H9 (cell line): ENCODE measurements at regions not wholly inside any gene's neighbourhood (a gene's known extent, or its start where the extent isn't known, plus 50 kb on each side); places are given as distances from the start of the nearest gene placed in this dataset.

Source experiments
- DNase-seq: peaks from one replicate; pipeline ENCODE4 v3.0.0-alpha.2; 2017
- H2AFZ ChIP-seq: one replicate; pipeline ENCODE4 v1.6.1; 2013; ENCODE audit warnings: mild to moderate bottlenecking, low read length, control low read depth, moderate library complexity
- H2AK5ac ChIP-seq: 2 replicates; pipeline ENCODE4 v1.6.1; 2013; ENCODE audit warnings: low read length, control low read depth, mixed read lengths; ENCODE audit not compliant: insufficient read length
- H2BK120ac ChIP-seq: one replicate; pipeline ENCODE4 v1.6.1; 2013; ENCODE audit warnings: low read depth, mild to moderate bottlenecking, low read length, control low read depth, inconsistent platforms; ENCODE audit not compliant: poor library complexity, severe bottlenecking
- H2BK12ac ChIP-seq: 2 replicates; pipeline ENCODE4 v1.6.1; 2013; ENCODE audit warnings: low read length, control low read depth, mixed read lengths, low read depth; ENCODE audit not compliant: insufficient read length
- H2BK15ac ChIP-seq: 2 replicates; pipeline ENCODE4 v1.6.1; 2013; ENCODE audit warnings: low read depth, low read length, control low read depth
- H2BK20ac ChIP-seq: one replicate; pipeline ENCODE4 v1.6.1; 2013; ENCODE audit warnings: low read depth, mild to moderate bottlenecking, low read length, control low read depth, inconsistent platforms; ENCODE audit not compliant: poor library complexity, severe bottlenecking
- H2BK5ac ChIP-seq: 2 replicates; pipeline ENCODE4 v1.6.1; 2013; ENCODE audit warnings: low read length, control low read depth, mixed read lengths; ENCODE audit not compliant: insufficient read length
- H3K14ac ChIP-seq: 2 replicates; pipeline ENCODE4 v1.6.1; 2013; ENCODE audit warnings: low read length, control low read depth; ENCODE audit not compliant: insufficient read depth
- H3K18ac ChIP-seq: 2 replicates; pipeline ENCODE4 v1.6.1; 2013; ENCODE audit warnings: low read depth, mild to moderate bottlenecking, mixed read lengths, low read length, control low read depth; ENCODE audit not compliant: insufficient read length
- H3K23ac ChIP-seq: 2 replicates; pipeline ENCODE4 v1.6.1; 2013; ENCODE audit warnings: low read length, control low read depth, mixed read lengths, low read depth; ENCODE audit not compliant: insufficient read length
- H3K23me2 ChIP-seq: 2 replicates; pipeline ENCODE4 v1.6.1; 2013; ENCODE audit warnings: low read depth, mild to moderate bottlenecking, mixed read lengths, low read length, control low read depth; ENCODE audit not compliant: insufficient read length, poor library complexity, severe bottlenecking
- H3K27ac ChIP-seq: 2 replicates; pipeline ENCODE4 v1.5.1; 2013; ENCODE audit warnings: low read length, control low read depth, mixed read lengths, low read depth; ENCODE audit not compliant: insufficient read length
- H3K27me3 ChIP-seq: 2 replicates; pipeline ENCODE4 v1.6.1; 2013; ENCODE audit warnings: low read length, control low read depth, inconsistent platforms; ENCODE audit not compliant: insufficient read depth
- H3K4ac ChIP-seq: 2 replicates; pipeline ENCODE4 v1.6.1; 2013; ENCODE audit warnings: low read depth, mild to moderate bottlenecking, control low read depth, inconsistent platforms, low read length, moderate library complexity
- H3K4me1 ChIP-seq: 2 replicates; pipeline ENCODE4 v1.6.1; 2013; ENCODE audit warnings: low read length, control low read depth, inconsistent platforms; ENCODE audit not compliant: insufficient read depth
- H3K4me2 ChIP-seq: 2 replicates; pipeline ENCODE4 v1.6.1; 2013; ENCODE audit warnings: low read length, control low read depth, mixed read lengths; ENCODE audit not compliant: insufficient read length, insufficient read depth
- H3K56ac ChIP-seq: 2 replicates; pipeline ENCODE4 v1.6.1; 2013; ENCODE audit warnings: low read depth, mild to moderate bottlenecking, mixed read lengths, low read length, control low read depth; ENCODE audit not compliant: insufficient read length
- H3K79me1 ChIP-seq: 2 replicates; pipeline ENCODE4 v1.6.1; 2013; ENCODE audit warnings: low read depth, mild to moderate bottlenecking, moderate library complexity, low read length, control low read depth, inconsistent platforms; ENCODE audit not compliant: insufficient read depth, poor library complexity, severe bottlenecking
- H3K79me2 ChIP-seq: 2 replicates; pipeline ENCODE4 v1.6.1; 2013; ENCODE audit warnings: low read length, control low read depth, inconsistent platforms; ENCODE audit not compliant: insufficient read depth
- H3K9ac ChIP-seq: 2 replicates; pipeline ENCODE4 v1.6.1; 2013; ENCODE audit warnings: low read length, control low read depth, mixed read lengths; ENCODE audit not compliant: insufficient read length; ENCODE audit errors: extremely low read depth
- H3K9me3 ChIP-seq: one replicate; pipeline ENCODE4 v1.6.1; 2013; ENCODE audit warnings: low read depth, low read length, inconsistent platforms; ENCODE audit not compliant: control insufficient read depth
- H3T11ph ChIP-seq: one replicate; pipeline ENCODE4 v1.6.1; 2013; ENCODE audit warnings: mild to moderate bottlenecking, low read length, control low read depth, inconsistent platforms
- H4K20me1 ChIP-seq: one replicate; pipeline ENCODE4 v1.6.1; 2013; ENCODE audit not compliant: control insufficient read depth, insufficient read length, insufficient read depth
- H4K5ac ChIP-seq: 2 replicates; pipeline ENCODE4 v1.6.1; 2013; ENCODE audit warnings: low read depth, mild to moderate bottlenecking, mixed read lengths, low read length, control low read depth; ENCODE audit not compliant: insufficient read length
- H4K8ac ChIP-seq: replicated peaks from 2 replicates; pipeline ENCODE4 v1.6.1; 2013; ENCODE audit warnings: low read length, control low read depth, mixed read lengths, low read depth; ENCODE audit not compliant: insufficient read length
- H4K91ac ChIP-seq: 2 replicates; pipeline ENCODE4 v1.6.1; 2013; ENCODE audit warnings: low read depth, mild to moderate bottlenecking, moderate library complexity, mixed read lengths, low read length, control low read depth; ENCODE audit not compliant: insufficient read length
- H3K27ac Mint-ChIP-seq, 3 experiments: 2 replicates in 2 of 3; 3 replicates in 1 of 3; pipeline ENCODE4 v1.8.0; 2020 to 2021; ENCODE audit warnings: mixed read lengths in 3 of 3, mild to moderate bottlenecking in 1 of 3, moderate library complexity in 1 of 3
- H3K27me3 Mint-ChIP-seq: 2 replicates; pipeline ENCODE4 v1.8.0; 2021; ENCODE audit warnings: low read depth, mild to moderate bottlenecking, moderate library complexity, mixed read lengths
- H3K36me3 Mint-ChIP-seq, 3 experiments: 2 replicates in 2 of 3; 3 replicates in 1 of 3; pipeline ENCODE4 v1.8.0; 2020 to 2021; ENCODE audit warnings: low read depth in 3 of 3, mixed read lengths in 3 of 3; ENCODE audit not compliant: insufficient read depth in 1 of 3
- H3K4me1 Mint-ChIP-seq, 2 experiments: 2 replicates each; pipeline ENCODE4 v1.8.0; 2020; ENCODE audit warnings: mixed read lengths in 2 of 2
- H3K4me3 Mint-ChIP-seq, 2 experiments: 2 replicates in 1 of 2; 3 replicates in 1 of 2; pipeline ENCODE4 v1.8.0; 2020 to 2021; ENCODE audit warnings: mild to moderate bottlenecking in 2 of 2, mixed read lengths in 2 of 2, moderate library complexity in 1 of 2
- H3K9me3 Mint-ChIP-seq, 2 experiments: 2 replicates in 1 of 2; 3 replicates in 1 of 2; pipeline ENCODE4 v1.8.0; 2020; ENCODE audit warnings: mild to moderate bottlenecking in 2 of 2, mixed read lengths in 2 of 2, moderate library complexity in 1 of 2
- CTCF ChIP-seq: fragments of 200-600 bp; sonication (generic); conservative IDR thresholded peaks from 3 replicates; pipeline ENCODE4 v1.8.0; 2021; ENCODE audit warnings: antibody characterized with exemption, mild to moderate bottlenecking
- WGBS: extraction: QIAGEN DNeasy Blood & Tissue Kit; methylation state at CpG from one replicate; pipeline ENCODE4 v1.1.7; 2013; ENCODE audit warnings: missing lambda C conversion rate, low lambda C conversion rate, mixed read lengths; ENCODE audit not compliant: insufficient read length; ENCODE audit errors: extremely low coverage; 5-methylcytosine and 5-hydroxymethylcytosine counted together

GRCh38 chr1:212519131-212519530 is 86.4 kb downstream of the NENF start:
- no peak overlapping the region for H3K27ac Mint-ChIP-seq
- no peak overlapping the region for H2BK5ac ChIP-seq
- H3K27me3 ChIP-seq: no peaks in the 10 kb centered on the region; the same call in 1 of the 2 replicates
- TF ChIP-seq CTCF: no peak
- H3K4me1 ChIP-seq: 0 out of 2 replicates have a peak, but pooled peaks cover 3% of the 10 kb centered on the region
- no peak overlapping the region for H3K4me3 Mint-ChIP-seq
- peaks cover 20% of the 10 kb centered on the region for H3K27me3 Mint-ChIP-seq
- no peak overlapping the region for H2BK20ac ChIP-seq
- H3K9ac ChIP-seq: no peak overlapping the region
- no CpG with 5 or more reads among the region's 2 CpGs for WGBS
- no peak overlapping the region for H3K4me2 ChIP-seq
- no peak overlapping the region for H2AK5ac ChIP-seq
- H3T11ph ChIP-seq: no peak overlapping the region
- H3K4me1 Mint-ChIP-seq: peaks cover 8% of the 10 kb centered on the region in 2 experiments
- H2AFZ ChIP-seq: no peak overlapping the region
- no peak overlapping the region for H3K23ac ChIP-seq
- no peaks in the 10 kb centered on the region for H3K79me2 ChIP-seq
- H2BK15ac ChIP-seq: no peak overlapping the region
- H4K5ac ChIP-seq: no peak overlapping the region
- no peak overlapping the region for H4K91ac ChIP-seq
- no peaks in the 10 kb centered on the region for H3K23me2 ChIP-seq
- H3K79me1 ChIP-seq: no peaks in the 10 kb centered on the region
- H3K9me3 ChIP-seq: no peaks in the 10 kb centered on the region
- no peak overlapping the region for H3K4ac ChIP-seq
- no peaks in the 10 kb centered on the region for H3K36me3 Mint-ChIP-seq
- DNase-seq: no peak
- H3K9me3 Mint-ChIP-seq: no peaks in the 10 kb centered on the region; a peak in 1 of 5 replicates
- no peak overlapping the region for H3K18ac ChIP-seq
- no peak overlapping the region for H3K27ac ChIP-seq
- H3K14ac ChIP-seq: no peak overlapping the region
- no peak overlapping the region for H2BK120ac ChIP-seq
- H2BK12ac ChIP-seq: no peak overlapping the region
- H4K20me1 ChIP-seq: no peaks in the 10 kb centered on the region
- no peak overlapping the region for H4K8ac ChIP-seq
- no peak overlapping the region for H3K56ac ChIP-seq
